Gastroesophageal sphincter (tissue), 3 donors: ENCODE measurements at regions not wholly inside any gene's neighbourhood (a gene's known extent, or its start where the extent isn't known, plus 50 kb on each side); places are given as distances from the start of the nearest gene placed in this dataset.

Source experiments
- CTCF ChIP-seq, 4 experiments: fragments of 200-600 bp in 2 of 4; fragments of 450-650 bp in 2 of 4; sonication (generic) in 1 of 4; IDR thresholded peaks; one replicate each; pipeline ENCODE4 v1.5.1; 2017 to 2019; ENCODE audit warnings: antibody characterized with exemption in 4 of 4, mild to moderate bottlenecking in 2 of 4, moderate library complexity in 2 of 4
- EP300 ChIP-seq: sonication (generic); formaldehyde crosslinking; IDR thresholded peaks from one replicate; pipeline ENCODE4 v1.6.1; 2017; ENCODE audit warnings: antibody characterized with exemption, mild to moderate bottlenecking
- POLR2A ChIP-seq, 2 donors: fragments of 450-650 bp; IDR thresholded peaks; one replicate each; pipeline ENCODE4 v1.6.1; 2017; ENCODE audit warnings: antibody characterized with exemption in 2 of 2, mild to moderate bottlenecking in 2 of 2, moderate library complexity in 1 of 2

GRCh38 chr7:119713606-119714005 is 559.4 kb upstream of the KCND2 start:
- TF ChIP-seq CTCF (IDR thresholded peaks at IDR 0.05): no peak
- no peak for TF ChIP-seq POLR2A (IDR thresholded peaks at IDR 0.05)
- no peak for TF ChIP-seq EP300
